Limb (tissue), 2 donors: ENCODE measurements at regions not wholly inside any gene's neighbourhood (a gene's known extent, or its start where the extent isn't known, plus 50 kb on each side); places are given as distances from the start of the nearest gene placed in this dataset.

Experiments
- DNase-seq, 2 donors: peaks; one replicate each; pipeline ENCODE4 v3.0.0-alpha.2; 2016; ENCODE audit errors: extremely low spot score in 2 of 2

DNA sequence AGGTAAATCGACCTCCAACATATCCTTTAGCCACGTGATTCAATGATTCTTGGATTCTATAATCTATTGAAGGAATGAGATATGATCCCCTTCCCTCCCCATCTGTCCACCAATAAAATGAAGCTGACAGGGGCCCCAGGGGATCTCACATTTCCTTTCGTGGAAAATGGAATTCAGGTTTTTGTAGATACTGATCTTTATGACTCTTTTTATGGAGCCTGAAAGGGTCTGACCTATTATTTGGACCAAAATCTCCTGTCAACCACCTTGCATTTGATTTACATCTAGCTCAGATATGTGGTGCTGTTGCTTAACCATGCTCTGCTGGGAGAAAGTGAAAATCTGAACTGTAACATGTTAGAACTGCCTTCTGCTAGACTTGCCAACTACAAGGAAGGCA lies 234.0 kb upstream of the CXCL12 start:
- no peak for DNase-seq

DNA sequence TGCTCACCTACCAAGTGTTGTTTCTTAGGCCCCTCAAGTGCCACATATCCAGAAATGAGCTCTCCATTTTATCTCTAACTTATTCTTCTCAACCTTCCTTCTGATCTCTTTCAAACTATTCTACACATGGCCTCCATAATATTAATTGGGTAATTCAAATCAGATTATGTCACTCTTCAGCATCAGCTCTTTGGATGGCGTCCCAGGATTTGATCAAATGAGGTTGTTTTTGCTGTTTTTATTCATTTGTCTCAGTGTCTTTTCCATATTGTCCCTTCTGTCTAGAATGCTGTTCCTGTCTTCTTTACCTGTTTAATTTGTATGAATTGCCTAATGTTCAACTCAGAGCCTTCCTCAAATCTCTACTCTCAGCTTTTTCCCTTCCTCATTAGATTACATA lies 234.6 kb upstream of the CXCL12 start:
- no peak for DNase-seq

DNA sequence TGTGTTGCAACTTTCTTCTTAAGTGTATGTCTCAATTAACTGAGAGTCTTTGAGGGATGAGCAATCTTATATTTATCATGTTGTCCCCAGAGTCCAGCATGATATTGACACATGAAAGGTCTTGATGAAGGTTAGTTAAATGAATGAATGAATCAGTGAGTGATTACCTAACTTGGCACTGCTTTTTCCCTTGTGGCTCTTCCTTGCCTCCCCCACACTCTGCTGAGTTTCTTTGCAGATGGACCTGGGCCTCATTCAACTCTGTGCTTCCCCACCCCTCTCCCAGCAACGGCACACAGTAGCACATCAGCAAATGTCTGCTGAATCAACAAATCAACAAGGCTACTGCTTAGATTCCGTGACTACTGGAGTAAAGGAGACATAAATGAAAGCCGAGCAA lies 235.1 kb upstream of the CXCL12 start:
- DNase-seq = no peak

- DNase-seq = no peak
Observed at GRCh38 chr10:44627591-44628354, 242.9 kb upstream of the CXCL12 start.

GRCh38 chr10:44628921-44629320 lies 244.0 kb upstream of the CXCL12 start:
- DNase-seq = no peak

GRCh38 chr10:44635176-44635575 lies 250.3 kb upstream of the CXCL12 start:
- no peak for DNase-seq

DNA sequence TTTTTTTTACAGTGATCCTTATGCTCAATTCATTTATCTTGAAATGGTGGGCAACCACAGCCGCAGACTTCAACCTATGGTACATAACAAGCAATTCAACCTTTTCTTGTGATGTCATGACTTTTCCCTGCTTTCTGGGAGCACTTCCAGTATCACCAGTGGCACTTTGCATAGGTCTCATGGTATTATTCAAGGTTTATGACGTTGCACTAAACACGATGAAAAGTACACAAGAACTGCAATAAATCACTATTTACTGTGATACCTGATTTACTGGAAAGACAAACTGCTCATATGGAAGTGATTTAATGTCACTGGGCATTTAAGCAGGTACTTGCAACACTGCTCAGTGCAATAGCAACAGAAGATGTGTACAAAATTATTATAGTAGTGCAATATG lies 251.7 kb upstream of the CXCL12 start:
- no peak for DNase-seq

- no peak for DNase-seq
Observed at GRCh38 chr10:44640429-44640828, 255.5 kb upstream of the CXCL12 start.

DNA sequence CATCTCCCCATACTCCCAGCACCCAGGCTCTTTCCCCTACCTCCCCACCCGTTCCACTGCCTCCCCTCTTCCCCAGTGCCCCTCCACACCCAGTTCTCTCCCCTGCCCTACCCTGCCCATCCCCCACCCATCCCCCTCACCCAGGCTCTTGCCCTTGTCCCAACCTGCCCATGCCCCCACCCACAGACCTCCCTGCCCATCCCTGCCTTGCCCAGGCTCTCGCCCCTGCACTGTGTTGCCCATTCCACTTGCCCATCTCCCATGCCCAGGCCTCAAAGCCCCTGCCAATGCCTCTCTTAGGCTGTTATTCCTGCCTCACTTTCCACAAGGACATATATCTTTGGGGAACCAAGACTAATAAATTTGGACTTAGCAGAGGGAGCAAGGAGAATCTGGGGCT lies 262.6 kb upstream of the CXCL12 start:
- no peak for DNase-seq

- DNase-seq = peak in 1 of 2 donors; percentile 40
Observed at GRCh38 chr10:44647877-44648542, 263.1 kb upstream of the CXCL12 start.

GRCh38 chr10:44650691-44651661 lies 260.2 kb upstream of the TMEM72 start:
- peak in 1 of 2 donors; percentile 50 for DNase-seq

DNA sequence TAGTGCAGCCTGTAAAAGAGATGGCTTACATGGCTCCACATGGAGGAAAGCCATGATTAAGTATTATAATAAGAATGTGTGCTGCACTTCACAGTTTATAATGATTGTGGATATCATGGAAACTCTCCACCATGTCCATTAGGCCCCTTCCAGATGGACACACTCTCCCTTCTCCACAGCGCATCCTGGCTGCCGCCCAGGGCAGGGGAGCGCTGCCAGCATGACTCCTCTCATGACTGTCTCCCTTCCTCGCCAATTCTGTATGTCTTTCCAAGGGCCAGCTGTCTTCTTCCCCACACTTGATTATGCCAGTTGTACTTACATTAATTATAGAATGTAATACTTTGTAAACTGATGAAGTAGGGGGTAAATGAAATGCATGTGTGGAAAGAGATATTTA lies 259.3 kb upstream of the TMEM72 start:
- DNase-seq = no peak

DNA sequence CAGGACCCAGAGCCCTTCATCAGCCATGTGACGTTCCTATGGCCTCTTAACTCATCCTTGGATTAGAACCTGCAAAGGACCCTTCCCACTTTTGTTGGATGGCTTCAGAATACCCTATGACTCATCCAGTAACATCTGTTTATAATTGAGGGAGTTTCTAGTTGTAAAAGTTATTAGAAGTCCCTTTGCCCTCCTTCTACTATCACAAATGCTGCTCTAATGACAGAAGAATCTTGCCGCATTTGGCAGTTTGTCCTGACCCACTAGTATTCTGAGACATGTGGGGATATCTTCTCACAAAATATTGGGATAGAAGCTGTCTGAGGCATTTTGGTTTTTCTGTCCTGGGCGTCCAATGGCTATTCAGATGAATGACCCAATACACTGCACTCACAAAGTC lies 251.8 kb upstream of the TMEM72 start:
- DNase-seq = no peak

DNA sequence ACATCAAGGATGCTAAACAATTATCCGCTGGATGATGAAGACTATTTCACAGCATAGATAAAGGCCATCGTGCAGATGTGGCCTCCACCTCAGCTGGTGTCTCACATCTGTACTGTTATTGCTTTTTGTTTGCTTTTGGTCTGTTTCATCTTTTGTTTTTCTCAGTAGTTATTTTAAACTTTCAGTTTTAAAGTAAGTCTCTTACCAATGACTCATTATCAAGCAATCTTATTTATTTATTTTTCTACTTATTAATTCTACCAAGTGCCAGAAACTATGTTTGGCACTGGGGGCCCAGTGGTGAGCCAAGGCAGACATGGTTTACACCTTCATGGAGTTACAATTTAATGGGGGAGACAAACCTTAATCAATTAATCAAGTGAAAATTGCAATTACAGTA lies 250.9 kb upstream of the TMEM72 start:
- DNase-seq = no peak

GRCh38 chr10:44662051-44662450 lies 249.1 kb upstream of the TMEM72 start:
- no peak for DNase-seq

- DNase-seq = no peak
Observed at GRCh38 chr10:44668336-44668735, 242.8 kb upstream of the TMEM72 start.

GRCh38 chr10:44671319-44671718 lies 239.8 kb upstream of the TMEM72 start:
- no peak for DNase-seq

DNA sequence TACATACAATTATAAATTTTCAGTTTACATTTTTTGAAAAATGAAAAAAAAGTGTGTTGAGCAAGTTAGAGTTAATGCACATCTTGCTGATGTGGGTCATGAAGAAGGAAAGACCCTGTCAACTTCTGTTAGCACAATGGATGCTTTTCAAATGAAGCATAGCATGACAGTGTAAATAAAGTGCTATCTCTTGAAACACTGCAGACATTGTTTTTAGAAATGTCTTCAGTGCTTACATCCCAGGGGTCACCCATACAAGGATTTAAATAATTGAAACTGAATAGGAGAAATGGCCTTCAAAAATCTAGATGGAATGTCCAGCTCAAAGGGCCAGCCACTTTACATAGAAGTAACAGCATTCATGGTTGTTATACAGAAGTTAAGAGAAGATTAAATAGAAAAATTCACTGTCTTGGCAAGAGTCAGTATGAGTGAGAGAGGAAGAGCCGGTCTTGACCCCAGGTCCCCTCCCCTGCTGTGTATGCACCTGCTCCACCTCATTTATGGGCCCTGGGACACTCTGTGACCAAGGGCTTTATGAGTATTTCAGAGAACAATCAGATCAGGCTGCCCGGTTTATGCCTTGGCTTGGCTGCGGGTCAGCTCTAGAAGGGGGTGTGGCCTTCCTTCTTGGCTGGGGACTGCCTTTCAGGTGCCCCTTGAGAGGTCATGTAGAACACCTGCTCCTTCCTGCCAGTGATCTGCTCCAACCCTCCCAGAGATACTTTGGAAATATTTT lies 237.7 kb upstream of the TMEM72 start:
- no peak for DNase-seq

DNA sequence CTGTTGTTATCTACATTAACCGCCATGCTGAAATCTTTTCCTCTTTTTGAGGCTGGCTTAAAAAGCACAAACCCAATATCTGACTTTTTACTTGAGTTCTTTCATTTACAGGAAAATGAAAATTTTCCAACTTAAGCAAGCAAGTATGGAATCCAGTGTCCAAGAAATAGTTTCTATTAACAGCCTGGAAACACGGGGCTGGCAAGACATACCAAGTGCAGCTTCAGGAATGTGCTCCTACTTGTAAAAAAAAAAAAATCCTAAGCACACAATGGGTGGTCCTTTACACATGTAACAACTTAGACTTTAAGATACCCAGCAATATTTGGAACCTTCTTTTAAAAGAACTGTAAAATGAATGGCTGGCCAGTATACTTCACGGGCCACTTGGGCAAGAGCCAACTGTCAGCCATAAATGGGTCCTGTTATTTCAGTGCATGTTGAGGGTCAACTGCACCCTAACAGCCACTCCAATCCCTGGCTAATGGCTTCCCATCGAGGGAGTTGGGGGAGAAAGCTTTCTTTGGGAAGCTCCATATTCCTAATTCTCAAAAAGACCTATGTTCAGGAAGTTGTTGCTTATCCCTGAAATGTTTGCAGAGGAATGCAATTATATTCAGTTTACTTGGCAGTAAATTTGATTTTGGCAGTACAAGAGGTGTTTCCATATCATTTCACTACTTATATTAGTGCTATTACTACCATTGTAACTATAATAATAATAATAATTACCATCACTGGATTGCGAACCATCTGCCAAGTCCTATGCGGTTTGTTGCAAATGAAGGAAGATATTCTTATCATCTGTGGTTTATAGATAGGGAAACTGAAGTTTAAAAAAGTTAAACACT lies 236.4 kb upstream of the TMEM72 start:
- no peak for DNase-seq

- no peak for DNase-seq
Observed at GRCh38 chr10:44675387-44675874, 235.7 kb upstream of the TMEM72 start.
